ENCODE measurements at regions not wholly inside any gene's neighbourhood (a gene's known extent, or its start where the extent isn't known, plus 50 kb on each side); places are given as distances from the start of the nearest gene placed in this dataset.

DNA sequence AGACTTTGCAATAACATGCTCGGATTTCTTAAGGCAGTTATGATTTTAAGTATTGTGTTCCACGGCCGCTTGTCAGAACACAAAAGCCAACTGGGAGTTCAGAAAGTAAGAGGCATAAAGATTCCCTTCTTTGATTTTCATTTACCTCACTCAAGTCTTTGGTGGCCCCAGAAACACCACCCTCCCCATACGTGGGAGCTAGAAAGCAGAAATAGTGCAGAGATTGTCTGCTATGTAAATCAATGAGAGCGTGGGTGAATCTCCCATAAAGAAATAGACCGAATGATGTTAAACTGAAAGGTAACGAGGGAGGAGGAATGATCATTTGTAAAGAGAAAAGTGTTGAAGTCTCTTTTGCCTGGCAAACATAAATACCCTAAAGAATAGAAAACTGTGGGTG, 322.1 kb upstream of the ETAA1 start:
- H3K36me3 ChIP-seq: no peaks in the 10 kb centered on the region
- H3K27me3 ChIP-seq (replicated peaks; ENCODE audit: insufficient read depth): no peaks in the 10 kb centered on the region
- H3K27ac ChIP-seq: no peak overlapping the region
- ATAC-seq (ENCODE audit: insufficient number of reproducible peaks, low FRiP score, low read depth) (no peak), DNase-seq (ENCODE audit: low spot score) (no peak)
- no peaks in the 10 kb centered on the region for H3K9me3 ChIP-seq
- H3K4me1 ChIP-seq (ENCODE audit: control insufficient read depth in 1 of 2, low read depth in 2 of 2): no peaks in the 10 kb centered on the region
- no peak overlapping the region for H3K4me3 ChIP-seq
- TF ChIP-seq, protein P1, sequence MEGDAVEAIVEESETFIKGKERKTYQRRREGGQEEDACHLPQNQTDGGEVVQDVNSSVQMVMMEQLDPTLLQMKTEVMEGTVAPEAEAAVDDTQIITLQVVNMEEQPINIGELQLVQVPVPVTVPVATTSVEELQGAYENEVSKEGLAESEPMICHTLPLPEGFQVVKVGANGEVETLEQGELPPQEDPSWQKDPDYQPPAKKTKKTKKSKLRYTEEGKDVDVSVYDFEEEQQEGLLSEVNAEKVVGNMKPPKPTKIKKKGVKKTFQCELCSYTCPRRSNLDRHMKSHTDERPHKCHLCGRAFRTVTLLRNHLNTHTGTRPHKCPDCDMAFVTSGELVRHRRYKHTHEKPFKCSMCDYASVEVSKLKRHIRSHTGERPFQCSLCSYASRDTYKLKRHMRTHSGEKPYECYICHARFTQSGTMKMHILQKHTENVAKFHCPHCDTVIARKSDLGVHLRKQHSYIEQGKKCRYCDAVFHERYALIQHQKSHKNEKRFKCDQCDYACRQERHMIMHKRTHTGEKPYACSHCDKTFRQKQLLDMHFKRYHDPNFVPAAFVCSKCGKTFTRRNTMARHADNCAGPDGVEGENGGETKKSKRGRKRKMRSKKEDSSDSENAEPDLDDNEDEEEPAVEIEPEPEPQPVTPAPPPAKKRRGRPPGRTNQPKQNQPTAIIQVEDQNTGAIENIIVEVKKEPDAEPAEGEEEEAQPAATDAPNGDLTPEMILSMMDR (IDR thresholded peaks at IDR 0.05): no peak

DNA sequence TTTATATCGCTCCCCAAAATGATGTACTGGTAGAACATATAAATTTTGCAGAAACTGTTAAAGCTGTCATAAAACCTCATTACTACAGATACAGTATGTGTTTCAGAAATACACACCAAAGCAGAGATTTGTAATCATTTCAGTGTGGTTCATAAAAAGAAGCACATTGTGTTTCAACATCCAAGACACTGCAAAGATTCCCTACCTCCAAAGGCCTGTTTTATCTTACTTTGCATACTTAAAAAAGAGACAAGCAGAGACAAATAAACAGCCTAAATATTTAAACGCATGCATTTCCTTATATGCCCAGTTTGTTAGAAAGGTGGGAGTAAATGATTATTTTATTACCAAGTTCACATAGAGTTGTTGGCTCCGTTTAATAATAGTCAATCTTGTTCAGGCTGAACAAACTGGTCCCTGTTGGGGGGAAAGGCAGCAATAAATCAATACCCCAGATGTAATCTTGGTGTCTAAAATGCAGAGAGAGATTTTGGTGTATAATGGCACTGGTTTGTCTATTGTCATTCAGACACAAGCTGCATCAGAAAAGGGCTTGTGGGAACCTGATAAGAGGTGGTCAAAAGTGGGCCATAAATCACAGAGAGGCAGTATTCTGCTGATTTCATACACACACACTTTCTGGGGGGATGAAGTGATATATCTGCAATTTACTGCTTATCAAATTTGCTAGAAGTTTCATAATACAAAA, 321.4 kb upstream of the ETAA1 start:
- H3K27me3 ChIP-seq (replicated peaks; ENCODE audit: insufficient read depth): no peaks in the 10 kb centered on the region
- ATAC-seq (ENCODE audit: insufficient number of reproducible peaks, low FRiP score, low read depth): no peak
- H3K27ac ChIP-seq: no peak overlapping the region
- H3K4me1 ChIP-seq (ENCODE audit: control insufficient read depth in 1 of 2, low read depth in 2 of 2): no peaks in the 10 kb centered on the region
- no peak for DNase-seq (ENCODE audit: low spot score)
- H3K4me3 ChIP-seq: no peak overlapping the region
- H3K9me3 ChIP-seq: peaks cover 3% of the 10 kb centered on the region
- TF ChIP-seq, protein P1 (IDR thresholded peaks at IDR 0.05): no peak
- no peaks in the 10 kb centered on the region for H3K36me3 ChIP-seq

DNA sequence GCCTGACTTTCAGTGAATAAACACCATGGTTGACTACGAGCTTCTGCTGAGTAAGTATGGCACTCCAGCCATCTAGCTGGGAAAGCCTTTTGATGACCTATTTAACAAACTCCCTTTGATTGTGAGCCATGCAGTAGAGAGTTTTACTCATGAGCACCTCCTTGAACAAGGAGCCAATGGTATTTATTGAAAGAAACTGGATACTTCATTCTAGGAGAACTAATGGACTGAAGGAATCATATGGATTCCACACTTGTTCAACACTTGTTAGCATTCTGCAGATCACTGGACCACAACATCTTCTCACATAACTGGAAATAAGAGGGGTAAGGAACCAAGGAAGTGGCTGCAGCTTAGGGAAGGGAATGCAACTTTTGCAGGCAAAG, 320.9 kb upstream of the ETAA1 start:
- ATAC-seq (ENCODE audit: insufficient number of reproducible peaks, low FRiP score, low read depth): no peak
- no peak overlapping the region for H3K27ac ChIP-seq

DNA sequence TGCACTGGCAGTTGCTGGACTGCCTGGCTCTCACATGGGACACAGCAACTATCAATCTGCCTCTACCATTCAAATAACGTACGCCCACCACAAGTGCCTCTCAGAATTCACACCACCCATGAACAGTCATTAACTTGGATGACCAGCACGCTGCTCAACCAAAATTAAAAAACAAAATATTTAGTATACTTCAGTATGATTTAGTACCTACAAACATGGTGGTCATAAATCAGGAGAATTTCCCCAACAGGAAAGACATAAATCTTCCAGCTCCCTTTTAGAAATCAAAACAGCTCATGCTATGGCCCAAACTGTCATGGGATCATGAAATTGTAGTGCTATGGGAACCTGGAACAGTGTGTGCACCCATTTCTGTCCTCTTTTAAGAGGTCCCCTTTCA, 317.4 kb upstream of the ETAA1 start:
- peaks cover 0 to 5% of the 10 kb centered on the region in 2 donors for H3K4me1 ChIP-seq (ENCODE audit: control insufficient read depth in 1 of 2, low read depth in 2 of 2)
- TF ChIP-seq, protein P1 (IDR thresholded peaks at IDR 0.05): no peak
- no peak for ATAC-seq (ENCODE audit: insufficient number of reproducible peaks, low FRiP score, low read depth)
- H3K27ac ChIP-seq: no peak overlapping the region
- H3K36me3 ChIP-seq: no peaks in the 10 kb centered on the region
- peaks cover 3% of the 10 kb centered on the region for H3K9me3 ChIP-seq
- DNase-seq (ENCODE audit: low spot score): no peak
- H3K4me3 ChIP-seq: no peak overlapping the region
- H3K27me3 ChIP-seq (replicated peaks; ENCODE audit: insufficient read depth): no peaks in the 10 kb centered on the region

More for the DNA sequence above, 320.9 kb upstream of the ETAA1 start:
- no peak overlapping the region for H3K4me3 ChIP-seq
- no peaks in the 10 kb centered on the region for H3K36me3 ChIP-seq
- TF ChIP-seq, protein P1 (IDR thresholded peaks at IDR 0.05): no peak
- peaks cover 3% of the 10 kb centered on the region for H3K9me3 ChIP-seq
- DNase-seq (ENCODE audit: low spot score): no peak
- H3K27me3 ChIP-seq (replicated peaks; ENCODE audit: insufficient read depth): no peaks in the 10 kb centered on the region
- no peaks in the 10 kb centered on the region for H3K4me1 ChIP-seq (ENCODE audit: control insufficient read depth in 1 of 2, low read depth in 2 of 2)

DNA sequence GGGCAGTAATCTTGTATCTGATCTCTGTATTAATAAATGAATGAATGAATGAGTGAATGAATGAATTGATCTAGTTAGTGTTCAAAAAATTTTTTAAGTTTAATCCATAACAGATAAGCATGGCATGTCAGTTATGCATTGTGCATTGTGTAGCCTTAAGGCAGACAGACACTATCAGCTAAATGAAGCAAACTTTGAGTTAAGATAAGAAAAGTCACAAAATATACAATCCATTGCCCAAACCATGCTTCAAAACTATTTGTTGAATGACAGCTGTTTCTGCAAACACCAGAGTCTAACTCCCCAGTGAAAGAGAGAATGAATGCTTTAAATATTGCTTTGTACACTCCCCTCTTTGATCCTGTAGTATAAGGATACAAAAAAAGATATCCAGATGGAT, 314.3 kb upstream of the ETAA1 start:
- H3K4me1 ChIP-seq (ENCODE audit: control insufficient read depth in 1 of 2, low read depth in 2 of 2): peaks cover 0 to 5% of the 10 kb centered on the region in 2 donors
- ATAC-seq (ENCODE audit: insufficient number of reproducible peaks, low FRiP score, low read depth) (no peak), DNase-seq (ENCODE audit: low spot score) (no peak)
- no peak overlapping the region for H3K4me3 ChIP-seq
- no peaks in the 10 kb centered on the region for H3K36me3 ChIP-seq
- no peak overlapping the region for H3K27ac ChIP-seq
- TF ChIP-seq, protein P1 (IDR thresholded peaks at IDR 0.05): no peak
- no peaks in the 10 kb centered on the region for H3K27me3 ChIP-seq (replicated peaks; ENCODE audit: insufficient read depth)
- peaks cover 3% of the 10 kb centered on the region for H3K9me3 ChIP-seq
